ENCODE measurements at regions not wholly inside any gene's neighbourhood (a gene's known extent, or its start where the extent isn't known, plus 50 kb on each side); places are given as distances from the start of the nearest gene placed in this dataset.

GRCh38 chr6:9428421-9429172, 986.3 kb downstream of the TFAP2A start:
- 92 to 100% methylated on average over 1 to 2 of the region's 2 CpGs for WGBS, 2 experiments (ENCODE audit: insufficient coverage in 1 of 2, insufficient read length in 1 of 2)
- no peak overlapping the region for H3K4me3 ChIP-seq (ENCODE audit: low read length)
- Mint-ChIP-seq H3K9me3 (peaks cover 5% of the 10 kb centered on the region), H3K36me3 (ENCODE audit: low read depth) (no peaks in the 10 kb centered on the region), H3K27me3 (ENCODE audit: insufficient read depth) (no peaks in the 10 kb centered on the region), H3K4me3 (no peak overlapping the region), H3K27ac (no peak overlapping the region), H3K4me1 (peaks cover 9% of the 10 kb centered on the region)
- no peak for TF ChIP-seq CTCF (conservative IDR thresholded peaks at IDR 0.05)
- no peak overlapping the region for H3K9ac ChIP-seq (ENCODE audit: extremely low read depth, low read length, poor library complexity, severe bottlenecking)
- peaks cover 5% of the 10 kb centered on the region for H3K9me3 ChIP-seq (ENCODE audit: control insufficient read depth, low read length)
- H3K27ac ChIP-seq (ENCODE audit: low read depth, low read length): no peak overlapping the region
- H3K4me1 ChIP-seq (ENCODE audit: control insufficient read depth, insufficient read depth, low read length): no peaks in the 10 kb centered on the region
- H3K27me3 ChIP-seq (ENCODE audit: control insufficient read depth, insufficient read depth, low read length, poor library complexity, severe bottlenecking): no peaks in the 10 kb centered on the region
- H3K36me3 ChIP-seq (ENCODE audit: control insufficient read depth, insufficient read depth, low read length): no peaks in the 10 kb centered on the region
- DNase-seq: no peak

DNA sequence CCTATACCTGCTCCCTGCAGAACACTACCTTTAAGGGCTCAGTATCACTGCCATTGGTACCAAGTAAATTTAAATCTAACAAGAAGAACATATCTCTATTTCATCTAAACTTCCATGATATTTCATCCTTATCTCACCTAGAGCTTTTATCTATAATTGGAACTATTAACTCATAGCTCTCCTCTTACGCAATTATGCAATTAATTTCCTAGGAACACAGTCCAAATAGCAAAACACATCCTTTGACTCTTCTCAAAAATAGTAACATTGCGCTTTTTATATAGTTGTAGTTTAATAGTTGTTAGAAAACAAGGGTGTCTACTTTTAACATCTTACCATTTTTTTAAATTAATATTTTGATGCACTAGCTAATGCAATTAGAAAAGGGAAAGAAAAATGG, 986.8 kb upstream of the SLC35B3 start:
- no peaks in the 10 kb centered on the region for H3K36me3 Mint-ChIP-seq (ENCODE audit: low read depth)
- H3K27me3 Mint-ChIP-seq (ENCODE audit: insufficient read depth): no peaks in the 10 kb centered on the region
- no peak for DNase-seq
- H3K9me3 Mint-ChIP-seq: no peaks in the 10 kb centered on the region
- 92% methylated on average over 1 of the region's 2 CpGs; no CpG with 5 or more reads in 1 of the 2 experiments for WGBS, 2 experiments (ENCODE audit: insufficient coverage in 1 of 2, insufficient read length in 1 of 2)
- Histone ChIP-seq H3K27ac (ENCODE audit: low read depth, low read length) (no peak overlapping the region), H3K9ac (ENCODE audit: extremely low read depth, low read length, poor library complexity, severe bottlenecking) (no peak overlapping the region), H3K9me3 (ENCODE audit: control insufficient read depth, low read length) (no peaks in the 10 kb centered on the region), H3K36me3 (ENCODE audit: control insufficient read depth, insufficient read depth, low read length) (no peaks in the 10 kb centered on the region), H3K4me3 (ENCODE audit: low read length) (no peak overlapping the region), H3K4me1 (ENCODE audit: control insufficient read depth, insufficient read depth, low read length) (no peaks in the 10 kb centered on the region), H3K27me3 (ENCODE audit: control insufficient read depth, insufficient read depth, low read length, poor library complexity, severe bottlenecking) (no peaks in the 10 kb centered on the region)
- H3K4me3 Mint-ChIP-seq: no peak overlapping the region
- H3K4me1 Mint-ChIP-seq: peaks cover 22% of the 10 kb centered on the region
- TF ChIP-seq CTCF (conservative IDR thresholded peaks at IDR 0.05): no peak
- no peak overlapping the region for H3K27ac Mint-ChIP-seq

GRCh38 chr6:9420316-9421015, 985.1 kb upstream of the SLC35B3 start:
- peaks cover 21% of the 10 kb centered on the region for H3K4me1 Mint-ChIP-seq
- H3K9me3 Mint-ChIP-seq: no peaks in the 10 kb centered on the region
- DNase-seq: no peak
- no peak for TF ChIP-seq CTCF (conservative IDR thresholded peaks at IDR 0.05)
- no peak overlapping the region for H3K27ac ChIP-seq (ENCODE audit: low read depth, low read length)
- no peaks in the 10 kb centered on the region for H3K9me3 ChIP-seq (ENCODE audit: control insufficient read depth, low read length)
- no peaks in the 10 kb centered on the region for H3K27me3 ChIP-seq (ENCODE audit: control insufficient read depth, insufficient read depth, low read length, poor library complexity, severe bottlenecking)
- H3K4me3 ChIP-seq (ENCODE audit: low read length): no peak overlapping the region
- H3K9ac ChIP-seq (ENCODE audit: extremely low read depth, low read length, poor library complexity, severe bottlenecking): no peak overlapping the region
- no peak overlapping the region for H3K27ac Mint-ChIP-seq
- H3K4me3 Mint-ChIP-seq: no peak overlapping the region
- no peaks in the 10 kb centered on the region for H3K4me1 ChIP-seq (ENCODE audit: control insufficient read depth, insufficient read depth, low read length)
- H3K27me3 Mint-ChIP-seq (ENCODE audit: insufficient read depth): no peaks in the 10 kb centered on the region
- H3K36me3 ChIP-seq (ENCODE audit: control insufficient read depth, insufficient read depth, low read length): no peaks in the 10 kb centered on the region
- H3K36me3 Mint-ChIP-seq (ENCODE audit: low read depth): no peaks in the 10 kb centered on the region
- WGBS, 2 experiments (ENCODE audit: insufficient coverage in 1 of 2, insufficient read length in 1 of 2): 50 to 75% methylated on average over 2 to 6 of the region's 6 CpGs

Data from endodermal cell (in vitro differentiated cells).